ENCODE measurements at regions not wholly inside any gene's neighbourhood (a gene's known extent, or its start where the extent isn't known, plus 50 kb on each side); places are given as distances from the start of the nearest gene placed in this dataset.

- Histone ChIP-seq H3K9ac (no peak overlapping the region), H3K4me3 (no peak overlapping the region), H2AFZ (no peak overlapping the region), H3K27me3 (replicated peaks; ENCODE audit: insufficient read depth) (no peaks in the 10 kb centered on the region), H3F3A (ENCODE audit: insufficient read depth) (no peaks in the 10 kb centered on the region), H3K9me3 (ENCODE audit: low read depth) (no peaks in the 10 kb centered on the region), H3K9me2 (ENCODE audit: insufficient read depth) (no peaks in the 10 kb centered on the region), H3K79me2 (ENCODE audit: insufficient read depth) (no peaks in the 10 kb centered on the region), H3K4me1 (ENCODE audit: insufficient read depth) (no peaks in the 10 kb centered on the region), H3K27ac (no peak overlapping the region), H3K36me3 (ENCODE audit: low read depth) (no peaks in the 10 kb centered on the region), H3K4me2 (ENCODE audit: unreplicated experiment) (no peak overlapping the region), H4K20me1 (ENCODE audit: insufficient read depth) (no peaks in the 10 kb centered on the region)
- peak; percentile 66 for DNase-seq
- WGBS, 2 experiments (ENCODE audit: low coverage in 1 of 2, low lambda C conversion rate in 2 of 2, missing lambda C conversion rate in 2 of 2), result 10 to 11% methylated on average over 4 of the region's 4 CpGs
- no peak for TF ChIP-seq EZH2 (IDR thresholded peaks at IDR 0.05; ENCODE audit: insufficient read depth, poor library complexity, severe bottlenecking)
- no peak for TF ChIP-seq EZH2phosphoT487 (IDR thresholded peaks at IDR 0.05; ENCODE audit: insufficient read depth, low read depth)
- in situ Hi-C loops (cut with MboI), result no loop called here
Measured at GRCh38 chr1:165080253-165080896, 276.1 kb downstream of the LMX1A start.

- in situ Hi-C loops (cut with MboI), result no loop called here
- TF ChIP-seq EZH2 (IDR thresholded peaks at IDR 0.05; ENCODE audit: insufficient read depth, poor library complexity, severe bottlenecking), result no peak
- no peak for TF ChIP-seq EZH2phosphoT487 (IDR thresholded peaks at IDR 0.05; ENCODE audit: insufficient read depth, low read depth)
- no peaks in the 10 kb centered on the region for H3K9me2 ChIP-seq (ENCODE audit: insufficient read depth)
- no peaks in the 10 kb centered on the region for H3K27me3 ChIP-seq (replicated peaks; ENCODE audit: insufficient read depth)
- H3K9me3 ChIP-seq (ENCODE audit: low read depth), result no peaks in the 10 kb centered on the region
- H3K4me1 ChIP-seq (ENCODE audit: insufficient read depth), result no peaks in the 10 kb centered on the region
- no peaks in the 10 kb centered on the region for H3F3A ChIP-seq (ENCODE audit: insufficient read depth)
- no peak overlapping the region for H3K4me2 ChIP-seq (ENCODE audit: unreplicated experiment)
- DNase-seq, result no peak
- no peak overlapping the region for H3K4me3 ChIP-seq
- H4K20me1 ChIP-seq (ENCODE audit: insufficient read depth), result no peaks in the 10 kb centered on the region
- no peak overlapping the region for H2AFZ ChIP-seq
- H3K27ac ChIP-seq, result no peak overlapping the region
- H3K9ac ChIP-seq, result no peak overlapping the region
- no peaks in the 10 kb centered on the region for H3K79me2 ChIP-seq (ENCODE audit: insufficient read depth)
- H3K36me3 ChIP-seq (ENCODE audit: low read depth), result no peaks in the 10 kb centered on the region
Measured at GRCh38 chr1:165078391-165078790, 278.1 kb downstream of the LMX1A start.

- Histone ChIP-seq H3K9me3 (ENCODE audit: low read depth) (no peaks in the 10 kb centered on the region), H3K4me3 (no peak overlapping the region), H2AFZ (no peak overlapping the region), H3F3A (ENCODE audit: insufficient read depth) (no peaks in the 10 kb centered on the region), H3K4me2 (ENCODE audit: unreplicated experiment) (no peak overlapping the region), H3K27me3 (replicated peaks; ENCODE audit: insufficient read depth) (no peaks in the 10 kb centered on the region), H3K36me3 (ENCODE audit: low read depth) (no peaks in the 10 kb centered on the region), H3K27ac (no peak overlapping the region), H3K9me2 (ENCODE audit: insufficient read depth) (no peaks in the 10 kb centered on the region), H3K4me1 (ENCODE audit: insufficient read depth) (peaks cover 11% of the 10 kb centered on the region; the same call in 1 of the 2 replicates), H3K79me2 (ENCODE audit: insufficient read depth) (no peaks in the 10 kb centered on the region), H4K20me1 (ENCODE audit: insufficient read depth) (no peaks in the 10 kb centered on the region), H3K9ac (no peak overlapping the region)
- DNase-seq, result peak; percentile 55
- 44 to 46% methylated on average over 6 of the region's 6 CpGs for WGBS, 2 experiments (ENCODE audit: low coverage in 1 of 2, low lambda C conversion rate in 2 of 2, missing lambda C conversion rate in 2 of 2)
- in situ Hi-C loops (cut with MboI), result no loop called here
- no peak for TF ChIP-seq EZH2 (IDR thresholded peaks at IDR 0.05; ENCODE audit: insufficient read depth, poor library complexity, severe bottlenecking)
- TF ChIP-seq EZH2phosphoT487 (IDR thresholded peaks at IDR 0.05; ENCODE audit: insufficient read depth, low read depth), result no peak
Measured at GRCh38 chr1:165075725-165076370, 280.7 kb downstream of the LMX1A start.

- no peak overlapping the region for H3K27ac ChIP-seq
- no peaks in the 10 kb centered on the region for H3K9me2 ChIP-seq (ENCODE audit: insufficient read depth)
- H3F3A ChIP-seq (ENCODE audit: insufficient read depth), result no peaks in the 10 kb centered on the region
- H3K27me3 ChIP-seq (replicated peaks; ENCODE audit: insufficient read depth), result no peaks in the 10 kb centered on the region
- no peak overlapping the region for H3K9ac ChIP-seq
- H3K79me2 ChIP-seq (ENCODE audit: insufficient read depth), result no peaks in the 10 kb centered on the region
- no peak for TF ChIP-seq EZH2phosphoT487 (IDR thresholded peaks at IDR 0.05; ENCODE audit: insufficient read depth, low read depth)
- no peak for TF ChIP-seq EZH2 (IDR thresholded peaks at IDR 0.05; ENCODE audit: insufficient read depth, poor library complexity, severe bottlenecking)
- no peak overlapping the region for H3K4me2 ChIP-seq (ENCODE audit: unreplicated experiment)
- WGBS, 2 experiments (ENCODE audit: low coverage in 1 of 2, low lambda C conversion rate in 2 of 2, missing lambda C conversion rate in 2 of 2), result 35 to 38% methylated on average over 7 of the region's 7 CpGs
- no peaks in the 10 kb centered on the region for H3K36me3 ChIP-seq (ENCODE audit: low read depth)
- H2AFZ ChIP-seq, result no peak overlapping the region
- H3K4me3 ChIP-seq, result no peak overlapping the region
- DNase-seq, result peak; percentile 74
- no peaks in the 10 kb centered on the region for H3K9me3 ChIP-seq (ENCODE audit: low read depth)
- no peaks in the 10 kb centered on the region for H4K20me1 ChIP-seq (ENCODE audit: insufficient read depth)
- in situ Hi-C loops (cut with MboI), result loop anchor here (25.0 kb wide), 1 partner anchor 1536 kb away; no protein-coding TSS in a partner anchor
- peaks cover 11% of the 10 kb centered on the region; the same call in 1 of the 2 replicates for H3K4me1 ChIP-seq (ENCODE audit: insufficient read depth)
Measured at GRCh38 chr1:165073185-165074007, 283.1 kb downstream of the LMX1A start.
